ENCODE measurements at regions not wholly inside any gene's neighbourhood (a gene's known extent, or its start where the extent isn't known, plus 50 kb on each side); places are given as distances from the start of the nearest gene placed in this dataset.

- DNase-seq (ENCODE audit: low read depth, low spot score) (no peak), ATAC-seq (no peak)
- no peaks in the 10 kb centered on the region for H3K79me2 ChIP-seq (ENCODE audit: insufficient read depth, low read length)
- no TSS peak for BruUV-seq (replicated peaks)
- no peak for TF ChIP-seq RAD21 (IDR thresholded peaks at IDR 0.05; ENCODE audit: low read depth)
- no peak for TF ChIP-seq FOSL1 (IDR thresholded peaks at IDR 0.05; ENCODE audit: low read depth)
- TF ChIP-seq REST (IDR thresholded peaks at IDR 0.05; ENCODE audit: low read depth), result no peak
- TF ChIP-seq EGR1 (IDR thresholded peaks at IDR 0.05; ENCODE audit: low read depth), result no peak
- no peak for TF ChIP-seq JUND (IDR thresholded peaks at IDR 0.05)
- TF ChIP-seq EZH2 (IDR thresholded peaks at IDR 0.05), result no peak
- no peak for TF ChIP-seq ZNF274 (IDR thresholded peaks at IDR 0.05; ENCODE audit: low read depth, low read length)
- TF ChIP-seq ZFX (IDR thresholded peaks at IDR 0.05), result no peak
- TF ChIP-seq, protein P1, sequence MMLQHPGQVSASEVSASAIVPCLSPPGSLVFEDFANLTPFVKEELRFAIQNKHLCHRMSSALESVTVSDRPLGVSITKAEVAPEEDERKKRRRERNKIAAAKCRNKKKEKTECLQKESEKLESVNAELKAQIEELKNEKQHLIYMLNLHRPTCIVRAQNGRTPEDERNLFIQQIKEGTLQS (IDR thresholded peaks at IDR 0.05), result no peak
- TF ChIP-seq, protein P2, sequence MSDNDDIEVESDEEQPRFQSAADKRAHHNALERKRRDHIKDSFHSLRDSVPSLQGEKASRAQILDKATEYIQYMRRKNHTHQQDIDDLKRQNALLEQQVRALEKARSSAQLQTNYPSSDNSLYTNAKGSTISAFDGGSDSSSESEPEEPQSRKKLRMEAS (IDR thresholded peaks at IDR 0.05), result no peak
- no peak for TF ChIP-seq EZH2phosphoT487 (IDR thresholded peaks at IDR 0.05; ENCODE audit: borderline replicate concordance)
- no peak for TF ChIP-seq YY1 (IDR thresholded peaks at IDR 0.05; ENCODE audit: extremely low read depth, insufficient replicate concordance, low read depth, low read length)
- TF ChIP-seq CEBPB (IDR thresholded peaks at IDR 0.05; ENCODE audit: low read depth), result no peak
- TF ChIP-seq, protein P3, sequence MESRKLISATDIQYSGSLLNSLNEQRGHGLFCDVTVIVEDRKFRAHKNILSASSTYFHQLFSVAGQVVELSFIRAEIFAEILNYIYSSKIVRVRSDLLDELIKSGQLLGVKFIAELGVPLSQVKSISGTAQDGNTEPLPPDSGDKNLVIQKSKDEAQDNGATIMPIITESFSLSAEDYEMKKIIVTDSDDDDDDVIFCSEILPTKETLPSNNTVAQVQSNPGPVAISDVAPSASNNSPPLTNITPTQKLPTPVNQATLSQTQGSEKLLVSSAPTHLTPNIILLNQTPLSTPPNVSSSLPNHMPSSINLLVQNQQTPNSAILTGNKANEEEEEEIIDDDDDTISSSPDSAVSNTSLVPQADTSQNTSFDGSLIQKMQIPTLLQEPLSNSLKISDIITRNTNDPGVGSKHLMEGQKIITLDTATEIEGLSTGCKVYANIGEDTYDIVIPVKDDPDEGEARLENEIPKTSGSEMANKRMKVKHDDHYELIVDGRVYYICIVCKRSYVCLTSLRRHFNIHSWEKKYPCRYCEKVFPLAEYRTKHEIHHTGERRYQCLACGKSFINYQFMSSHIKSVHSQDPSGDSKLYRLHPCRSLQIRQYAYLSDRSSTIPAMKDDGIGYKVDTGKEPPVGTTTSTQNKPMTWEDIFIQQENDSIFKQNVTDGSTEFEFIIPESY (IDR thresholded peaks at IDR 0.05; ENCODE audit: extremely low read depth, insufficient replicate concordance, low read length), result no peak
- no peak for TF ChIP-seq SP1 (IDR thresholded peaks at IDR 0.05; ENCODE audit: low read depth)
- no peak for TF ChIP-seq POLR2AphosphoS5 (IDR thresholded peaks at IDR 0.05; ENCODE audit: low read depth, low read length)
- no peak for TF ChIP-seq POLR2A (IDR thresholded peaks at IDR 0.05; ENCODE audit: borderline replicate concordance, extremely low read depth, insufficient read depth, insufficient read length)
- H3K9me2 ChIP-seq (ENCODE audit: insufficient read depth), result no peaks in the 10 kb centered on the region
- intact Hi-C loops (cut with micrococcal nuclease), result no loop called here
- H3K4me3 ChIP-seq (replicated peaks in 1 of 2; ENCODE audit: low read depth in 1 of 2, low read length in 2 of 2), result no peak overlapping the region
- H3K9ac ChIP-seq (ENCODE audit: low read length), result no peak overlapping the region
- H3K4me1 ChIP-seq (ENCODE audit: control insufficient read depth in 1 of 2, insufficient read depth in 2 of 2, low read length in 2 of 2), result no peaks in the 10 kb centered on the region
- H3K27me3 ChIP-seq (ENCODE audit: insufficient read depth, low read length), result no peaks in the 10 kb centered on the region
- H3K27ac ChIP-seq (ENCODE audit: low read depth, low read length), result no peak overlapping the region
- H3K4me2 ChIP-seq (ENCODE audit: low read length), result no peak overlapping the region
- H3K9me3 ChIP-seq (ENCODE audit: control insufficient read depth in 1 of 2, insufficient read depth in 1 of 2, low read depth in 1 of 2, low read length in 2 of 2), result no peaks in the 10 kb centered on the region; a peak in 1 of 4 replicates
- ChIA-PET CTCF (interaction anchor here (0.6 kb wide), 1 partner anchor 16 kb away, joined by 3 read pairs; no protein-coding TSS in a partner anchor), RAD21 (ENCODE audit: low non-redundant PET in 1 of 2, low total read pairs in 2 of 2, uncharacterized antibody in 2 of 2, unreplicated experiment in 2 of 2) (no interaction called here), POLR2A (no interaction called here)
- no peaks in the 10 kb centered on the region for H4K20me1 ChIP-seq (ENCODE audit: insufficient read depth)
- no peaks in the 10 kb centered on the region for H3K36me3 ChIP-seq (ENCODE audit: control insufficient read depth in 1 of 2, insufficient read depth in 2 of 2, low read length in 2 of 2)
- no peak overlapping the region for H2AFZ ChIP-seq (ENCODE audit: low read depth, low read length, poor library complexity, severe bottlenecking)
Measured at GRCh38 chr6:2488578-2488977, 243.2 kb upstream of the GMDS start.

Measured in HCT116 (cell line).